ENCODE measurements at regions not wholly inside any gene's neighbourhood (a gene's known extent, or its start where the extent isn't known, plus 50 kb on each side); places are given as distances from the start of the nearest gene placed in this dataset.

DNA sequence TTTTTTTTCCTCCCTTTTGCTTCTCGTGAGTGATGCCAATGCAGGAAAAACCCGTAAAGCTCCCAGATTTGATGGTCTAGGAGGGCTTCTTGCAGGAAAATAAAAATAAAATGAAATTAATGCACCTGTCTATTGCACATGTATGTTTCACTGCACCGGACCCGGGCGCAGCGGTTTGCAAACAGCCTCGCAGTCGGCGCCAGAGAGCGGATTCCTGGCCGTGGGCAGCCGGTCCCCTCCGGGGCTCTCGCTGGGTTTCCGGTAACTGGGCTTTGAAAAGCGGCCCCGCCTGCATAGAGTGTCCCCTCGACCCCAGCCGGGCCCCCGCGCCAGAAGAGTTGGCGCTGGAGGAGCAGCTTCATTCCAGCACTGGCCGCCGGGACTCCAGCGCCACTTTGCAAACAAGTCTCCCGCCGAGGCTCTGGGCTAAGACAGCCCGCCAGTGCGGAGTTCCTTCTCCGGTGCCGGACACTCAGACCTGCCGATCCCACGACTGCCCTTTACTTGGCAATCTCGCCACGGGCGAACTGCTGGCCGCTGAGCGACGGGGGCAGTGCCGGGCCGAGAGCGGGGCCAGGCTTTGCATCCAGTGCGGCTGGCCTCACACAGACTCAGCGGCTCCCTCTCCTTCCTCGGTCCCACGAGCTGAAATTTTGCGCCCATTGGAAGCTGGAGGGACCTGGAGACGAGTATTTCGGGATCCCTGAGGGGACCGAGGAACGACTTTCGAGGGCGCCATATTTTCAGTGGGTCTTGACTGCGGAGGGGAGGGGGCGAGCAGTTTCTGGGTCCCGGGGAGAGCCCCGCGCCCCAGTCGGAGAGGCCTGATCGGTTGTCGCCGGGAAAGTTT lies 225.9 kb upstream of the C2CD4B start:
- DNase-seq (ENCODE audit: low spot score), result peak; percentile 64
- TF ChIP-seq, protein P1, sequence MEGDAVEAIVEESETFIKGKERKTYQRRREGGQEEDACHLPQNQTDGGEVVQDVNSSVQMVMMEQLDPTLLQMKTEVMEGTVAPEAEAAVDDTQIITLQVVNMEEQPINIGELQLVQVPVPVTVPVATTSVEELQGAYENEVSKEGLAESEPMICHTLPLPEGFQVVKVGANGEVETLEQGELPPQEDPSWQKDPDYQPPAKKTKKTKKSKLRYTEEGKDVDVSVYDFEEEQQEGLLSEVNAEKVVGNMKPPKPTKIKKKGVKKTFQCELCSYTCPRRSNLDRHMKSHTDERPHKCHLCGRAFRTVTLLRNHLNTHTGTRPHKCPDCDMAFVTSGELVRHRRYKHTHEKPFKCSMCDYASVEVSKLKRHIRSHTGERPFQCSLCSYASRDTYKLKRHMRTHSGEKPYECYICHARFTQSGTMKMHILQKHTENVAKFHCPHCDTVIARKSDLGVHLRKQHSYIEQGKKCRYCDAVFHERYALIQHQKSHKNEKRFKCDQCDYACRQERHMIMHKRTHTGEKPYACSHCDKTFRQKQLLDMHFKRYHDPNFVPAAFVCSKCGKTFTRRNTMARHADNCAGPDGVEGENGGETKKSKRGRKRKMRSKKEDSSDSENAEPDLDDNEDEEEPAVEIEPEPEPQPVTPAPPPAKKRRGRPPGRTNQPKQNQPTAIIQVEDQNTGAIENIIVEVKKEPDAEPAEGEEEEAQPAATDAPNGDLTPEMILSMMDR (IDR thresholded peaks at IDR 0.05; ENCODE audit: extremely low read depth, missing control alignments), result no peak

DNA sequence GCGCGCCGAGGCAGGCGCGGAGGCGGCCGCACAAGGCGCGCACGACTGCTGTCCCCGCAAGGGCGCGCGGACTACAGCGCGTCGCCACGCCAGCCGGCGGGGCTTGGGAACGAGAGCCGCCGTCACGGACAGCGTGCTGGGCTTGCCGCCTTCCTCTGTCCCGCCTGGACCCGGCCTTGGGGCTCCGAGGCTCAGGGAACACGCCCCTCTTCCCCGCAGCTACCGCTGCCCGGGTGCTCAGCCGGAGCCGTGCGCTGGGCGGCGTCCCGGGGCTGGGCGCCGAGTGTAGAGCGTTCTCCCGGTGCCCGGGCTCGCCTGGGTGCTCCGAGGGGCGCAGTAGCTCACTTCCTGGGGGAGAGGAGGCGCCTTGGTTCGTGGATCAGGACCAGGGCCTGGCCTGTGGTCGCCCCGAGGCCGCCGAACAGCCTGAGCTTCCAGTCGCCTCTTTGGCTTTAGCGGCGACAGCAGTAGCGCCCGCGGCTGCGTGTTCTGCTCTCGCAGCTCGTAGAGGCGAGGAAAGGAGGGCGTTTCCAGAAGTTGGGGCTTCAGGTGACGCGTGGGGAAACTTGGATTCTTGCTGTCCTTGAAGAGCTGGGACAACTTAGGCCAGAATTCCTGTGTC lies 226.7 kb upstream of the C2CD4B start:
- DNase-seq (ENCODE audit: low spot score), result peak; percentile 59
- TF ChIP-seq, protein P1 (IDR thresholded peaks at IDR 0.05; ENCODE audit: extremely low read depth, missing control alignments), result no peak

DNA sequence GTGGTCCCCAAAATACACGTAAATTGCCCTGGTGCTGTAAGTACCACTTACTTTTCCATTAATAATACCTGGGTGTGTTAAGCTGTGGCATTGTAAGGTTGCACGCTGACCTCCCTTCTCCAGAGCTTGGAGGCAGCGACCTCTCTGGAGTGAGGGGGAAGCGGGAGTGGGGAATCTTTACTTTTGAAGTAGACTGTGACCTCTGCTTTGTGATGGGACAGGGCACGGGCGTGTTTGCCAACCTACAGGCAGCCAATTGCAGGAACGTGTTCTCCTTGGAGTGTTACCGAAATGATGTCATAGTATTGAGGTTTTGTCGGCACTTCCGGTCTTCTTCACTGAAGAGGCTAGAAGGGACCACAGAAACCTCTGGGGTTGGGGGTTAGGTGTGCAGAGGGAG lies 227.3 kb upstream of the C2CD4B start:
- TF ChIP-seq, protein P1 (IDR thresholded peaks at IDR 0.05; ENCODE audit: extremely low read depth, missing control alignments), result no peak
- peak; percentile 18 for DNase-seq (ENCODE audit: low spot score)

DNA sequence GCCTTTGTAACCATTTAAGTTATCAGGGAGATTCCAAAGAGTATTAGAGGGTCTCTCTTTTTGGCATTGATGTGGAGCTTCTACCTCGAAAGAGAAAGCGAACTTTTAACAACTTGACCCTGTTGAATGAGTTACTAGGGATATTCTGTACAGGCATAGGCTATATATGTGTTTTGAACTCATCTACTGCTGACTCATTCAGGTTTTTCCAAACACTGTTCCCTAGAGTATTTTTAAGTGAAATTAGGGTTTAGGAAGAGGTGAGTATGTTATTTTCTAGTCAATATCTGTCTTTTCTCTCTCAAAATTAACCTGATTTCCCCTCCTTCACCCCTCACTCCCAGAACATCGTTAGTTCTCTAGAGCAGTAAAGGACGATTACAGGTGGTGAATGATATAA lies 228.1 kb upstream of the C2CD4B start:
- TF ChIP-seq, protein P1 (IDR thresholded peaks at IDR 0.05; ENCODE audit: extremely low read depth, missing control alignments), result no peak
- no peak for DNase-seq (ENCODE audit: low spot score)

DNA sequence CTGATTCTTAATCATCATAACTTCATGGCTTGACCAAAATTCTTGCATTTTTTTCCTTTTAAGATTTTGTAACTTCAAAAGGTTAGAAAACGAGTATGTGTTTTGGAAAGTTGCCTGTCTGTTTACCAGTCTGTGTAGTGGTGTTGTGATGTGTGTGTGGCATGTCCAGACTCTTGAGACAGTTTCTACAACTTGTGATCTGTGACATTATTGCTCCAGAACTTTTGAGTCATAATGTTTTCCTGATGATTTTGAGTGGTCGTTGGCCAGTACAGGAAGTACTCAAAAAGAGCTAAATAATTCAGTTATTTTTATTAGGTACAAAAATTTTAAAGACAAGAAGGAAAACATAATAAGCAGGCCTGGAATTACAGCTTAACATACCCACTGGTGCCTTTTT lies 229.0 kb upstream of the C2CD4B start:
- DNase-seq (ENCODE audit: low spot score), result no peak
- TF ChIP-seq, protein P1 (IDR thresholded peaks at IDR 0.05; ENCODE audit: extremely low read depth, missing control alignments), result no peak

DNA sequence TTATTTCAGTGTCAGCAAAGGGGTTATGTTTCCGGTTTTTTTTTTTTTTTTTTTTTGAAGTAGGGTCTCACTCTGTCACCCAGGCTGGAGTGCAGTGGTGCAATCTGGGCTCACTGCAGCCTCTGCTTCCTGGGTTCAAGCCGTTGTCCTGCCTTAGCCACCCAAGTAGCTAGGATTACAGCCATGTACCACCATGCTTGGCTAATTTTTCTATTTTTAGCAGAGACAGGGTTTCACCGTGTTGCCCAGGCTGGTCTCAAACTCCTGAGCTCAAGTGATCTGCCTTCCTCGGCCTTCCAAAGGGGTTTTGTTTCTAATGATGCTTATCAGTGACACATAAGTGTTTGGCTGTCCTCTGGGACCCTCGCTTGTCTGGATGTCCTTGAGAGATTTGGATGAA lies 235.7 kb upstream of the C2CD4B start:
- TF ChIP-seq, protein P1 (IDR thresholded peaks at IDR 0.05; ENCODE audit: extremely low read depth, missing control alignments), result no peak
- no peak for DNase-seq (ENCODE audit: low spot score)

DNA sequence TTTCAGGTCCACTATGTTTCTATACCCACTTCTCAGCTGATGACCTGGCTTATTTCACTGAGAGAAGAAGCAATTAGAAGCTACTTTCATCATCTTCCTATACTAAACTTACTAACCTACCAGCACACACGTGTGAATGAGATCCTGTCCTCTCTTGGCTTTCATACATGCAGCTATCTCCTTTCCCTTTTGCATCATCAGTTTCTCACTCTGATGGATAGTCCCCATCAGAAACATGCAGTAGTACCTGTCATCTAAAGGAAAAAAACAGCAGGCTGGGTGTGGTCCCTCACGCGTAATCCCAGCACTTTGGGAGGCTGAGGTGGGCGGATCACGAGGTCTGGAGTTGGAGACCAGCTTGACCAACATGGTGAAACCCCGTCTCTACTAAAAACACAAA lies 237.6 kb upstream of the C2CD4B start:
- DNase-seq (ENCODE audit: low spot score), result no peak
- TF ChIP-seq, protein P1 (IDR thresholded peaks at IDR 0.05; ENCODE audit: extremely low read depth, missing control alignments), result no peak
